ENCODE measurements at regions not wholly inside any gene's neighbourhood (a gene's known extent, or its start where the extent isn't known, plus 50 kb on each side); places are given as distances from the start of the nearest gene placed in this dataset.

- DNase-seq (ENCODE audit: low read depth in 1 of 2, low spot score in 2 of 2): no peak
- Histone ChIP-seq H2BK120ac (replicated peaks; ENCODE audit: low read depth, low read length) (no peak overlapping the region), H3K9ac (replicated peaks in 1 of 4; ENCODE audit: extremely low read depth in 1 of 4, low read depth in 3 of 4, low read length in 3 of 4) (no peak overlapping the region), H3K36me3 (ENCODE audit: control insufficient read depth in 2 of 4, insufficient read depth in 4 of 4, low read length in 3 of 4) (no peaks in the 10 kb centered on the region), H2BK15ac (ENCODE audit: low read length) (no peak overlapping the region), H2AFZ (ENCODE audit: low read length) (no peak overlapping the region), H3K4ac (replicated peaks; ENCODE audit: insufficient read length, low read depth, low read length) (no peak overlapping the region), H4K8ac (ENCODE audit: extremely low read depth, insufficient read depth, low read length) (no peak overlapping the region), H3K27me3 (replicated peaks in 1 of 4; ENCODE audit: control insufficient read depth in 3 of 4, extremely low read depth in 1 of 4, insufficient read depth in 3 of 4, low read length in 3 of 4) (no peaks in the 10 kb centered on the region), H2BK20ac (ENCODE audit: low read length) (no peak overlapping the region), H3K56ac (replicated peaks; ENCODE audit: insufficient read length, low read depth, low read length) (no peak overlapping the region), H3K14ac (ENCODE audit: insufficient read length) (no peak overlapping the region), H3K4me1 (replicated peaks in 1 of 4; ENCODE audit: control insufficient read depth in 3 of 4, insufficient read depth in 4 of 4, low read length in 3 of 4) (no peaks in the 10 kb centered on the region), H3K18ac (ENCODE audit: extremely low read depth, low read length) (no peak overlapping the region), H4K91ac (replicated peaks; ENCODE audit: insufficient read length, low read length) (no peak overlapping the region), H3K4me3 (ENCODE audit: extremely low read depth in 1 of 4, insufficient read depth in 2 of 4, low read depth in 3 of 4, low read length in 4 of 4) (no peak overlapping the region), H3K4me2 (ENCODE audit: insufficient read depth in 1 of 2, low read depth in 2 of 2, low read length in 2 of 2) (no peak overlapping the region), H2BK5ac (ENCODE audit: low read depth, low read length) (no peak overlapping the region), H3K27ac (ENCODE audit: low read depth, low read length) (no peak overlapping the region), H4K20me1 (replicated peaks in 1 of 2; ENCODE audit: control insufficient read depth in 1 of 2, insufficient read depth in 2 of 2, low read length in 2 of 2) (no peaks in the 10 kb centered on the region), H3K79me2 (ENCODE audit: control insufficient read depth in 1 of 2, insufficient read depth in 2 of 2, low read length in 2 of 2) (no peaks in the 10 kb centered on the region), H3K23me2 (ENCODE audit: low read depth, low read length) (0 out of 2 replicates have a peak, but pooled peaks cover 2% of the 10 kb centered on the region), H4K5ac (ENCODE audit: insufficient read length, low read depth, low read length) (no peak overlapping the region), H3K79me1 (ENCODE audit: low read depth, low read length) (no peaks in the 10 kb centered on the region), H3K9me3 (ENCODE audit: insufficient read depth in 2 of 2, low read depth in 1 of 2, low read length in 1 of 2) (no peaks in the 10 kb centered on the region), H2BK12ac (ENCODE audit: low read depth, low read length) (no peak overlapping the region), H3K23ac (ENCODE audit: insufficient read length) (no peak overlapping the region), H2AK5ac (ENCODE audit: low read depth, low read length) (no peak overlapping the region)
- CTCF ChIA-PET (ENCODE audit: partially characterized antibody): interaction anchor here (0.6 to 8.1 kb wide), 54 partner anchors 9 to 853 kb away, joined by 3 to 109 read pairs (median 4); no protein-coding TSS in a partner anchor
- FAIRE-seq: peak; percentile 55
- WGBS, 2 experiments (ENCODE audit: extremely low coverage in 1 of 2, insufficient coverage in 1 of 2, insufficient read length in 1 of 2, insufficient replicate concordance in 2 of 2, low coverage in 1 of 2, low lambda C conversion rate in 2 of 2, missing lambda C conversion rate in 1 of 2): 55% methylated on average over 6 of the region's 6 CpGs; no CpG with 5 or more reads in 1 of the 2 experiments
- POLR2A ChIA-PET (ENCODE audit: partially characterized antibody): interaction anchor here (0.7 kb wide), 1 partner anchor 14 kb away, joined by 3 read pairs; no protein-coding TSS in a partner anchor
- TF ChIP-seq POLR2A (IDR thresholded peaks at IDR 0.05; ENCODE audit: control extremely low read depth in 1 of 2, low read depth in 2 of 2, low read length in 2 of 2) (no peak), CHD2 (IDR thresholded peaks at IDR 0.05; ENCODE audit: low read length) (no peak), CTCF (IDR thresholded peaks at IDR 0.05; ENCODE audit: control extremely low read depth in 1 of 3, insufficient read depth in 1 of 3, low read depth in 1 of 3, low read length in 3 of 3) (peak in 2 of 3 experiments; percentile 34 to 51; a peak in 2 of 4 replicates), BRCA1 (IDR thresholded peaks at IDR 0.05; ENCODE audit: low read depth, low read length) (no peak), ATF3 (IDR thresholded peaks at IDR 0.05; ENCODE audit: insufficient read depth, low read depth, low read length) (no peak), SRF (IDR thresholded peaks at IDR 0.05; ENCODE audit: low read depth, low read length) (no peak), FOSL1 (IDR thresholded peaks at IDR 0.05; ENCODE audit: insufficient read depth, low read depth, low read length) (no peak), SIX5 (IDR thresholded peaks at IDR 0.05; ENCODE audit: low read depth, low read length) (no peak), RAD21 (IDR thresholded peaks at IDR 0.05 in 1 of 2, conservative IDR thresholded peaks at IDR 0.05 in 1 of 2; ENCODE audit: low read depth in 2 of 2, low read length in 2 of 2) (peak; percentile 76 to 79)
These were observed 151.3 kb upstream of the TTC29 start for GRCh38 chr4:147096667-147097604.
